Prostate gland (tissue), 2 donors: ENCODE measurements at regions not wholly inside any gene's neighbourhood (a gene's known extent, or its start where the extent isn't known, plus 50 kb on each side); places are given as distances from the start of the nearest gene placed in this dataset.

ENCODE experiments used
- DNase-seq: peaks from one replicate; pipeline ENCODE4 v3.0.0-alpha.2; 2019; ENCODE audit warnings: low spot score
- H3K27ac ChIP-seq, 2 donors: fragments of 200-600 bp; sonication (generic); 2 replicates each; pipeline ENCODE4 v1.5.1; 2017 to 2019
- H3K27me3 ChIP-seq: fragments of 200-600 bp; sonication (generic); replicated peaks from 2 replicates; pipeline ENCODE4 v1.5.1; 2019; ENCODE audit not compliant: insufficient read depth
- H3K36me3 ChIP-seq, 2 donors: fragments of 200-600 bp; sonication (generic); 1 replicate in 1 of 2; 2 replicates in 1 of 2; pipeline versions ENCODE4 v1.5.1 to v1.8.1; 2017 to 2019
- H3K4me1 ChIP-seq: fragments of 200-600 bp; sonication (generic); replicated peaks from 2 replicates; pipeline ENCODE4 v1.5.1; 2019
- H3K4me3 ChIP-seq, 2 donors: fragments of 200-600 bp; sonication (generic); 2 replicates each; pipeline ENCODE4 v1.5.1; 2017 to 2019
- H3K9me3 ChIP-seq: fragments of 200-600 bp; sonication (generic); 2 replicates; pipeline ENCODE4 v1.5.1; 2017
- POLR2A ChIP-seq: fragments of 450-650 bp; IDR thresholded peaks from one replicate; pipeline ENCODE4 v1.6.1; 2016; ENCODE audit warnings: antibody characterized with exemption, mild to moderate bottlenecking
- POLR2AphosphoS5 ChIP-seq: sonication (generic); formaldehyde crosslinking; IDR thresholded peaks from one replicate; pipeline ENCODE4 v1.6.1; 2017; ENCODE audit warnings: antibody characterized with exemption
- WGBS: methylation state at CpG from one replicate; pipeline ENCODE4 v1.1.5; 2018; 5-methylcytosine and 5-hydroxymethylcytosine counted together
- intact Hi-C: fragments of 100-400 bp; cut with DNase I; formaldehyde crosslinking; loops from one replicate; pipeline ENCODE4 v1.14.2; 2022
- TF ChIP-seq, protein P1 (sequence below), 4 experiments: fragments of 200-600 bp in 2 of 4; fragments of 450-650 bp in 2 of 4; sonication (generic) in 2 of 4; IDR thresholded peaks; 1 replicate in 3 of 4; 2 replicates in 1 of 4; pipeline ENCODE4 v1.5.1; 2016 to 2019; ENCODE audit warnings: antibody characterized with exemption in 4 of 4, mild to moderate bottlenecking in 2 of 4, moderate library complexity in 2 of 4

DNA sequence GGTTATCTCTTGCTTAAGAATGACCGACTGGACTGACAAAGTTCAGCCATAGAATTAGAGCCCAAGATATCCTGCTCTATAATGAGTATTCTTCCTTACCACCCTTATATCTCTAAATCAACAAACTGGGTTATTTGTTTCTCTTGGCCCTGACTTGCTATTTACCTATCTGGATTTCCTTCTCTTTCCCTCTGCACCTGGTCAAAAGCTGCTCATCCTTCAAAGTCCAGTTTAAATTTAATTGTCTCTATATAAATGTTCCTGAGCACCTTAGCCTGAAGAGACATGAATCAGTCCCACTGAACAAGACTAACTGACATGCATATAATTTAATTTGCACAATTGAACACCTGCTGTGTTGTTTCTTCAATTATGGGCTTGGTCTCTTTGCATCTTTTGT, 127.1 kb upstream of the KCNJ15 start:
- Histone ChIP-seq H3K27me3 (no peaks in the 10 kb centered on the region), H3K4me3 (no peak overlapping the region), H3K9me3 (no peaks in the 10 kb centered on the region), H3K36me3 (no peaks in the 10 kb centered on the region), H3K27ac (no peak overlapping the region), H3K4me1 (no peaks in the 10 kb centered on the region)
- WGBS = 62% methylated on average over 1 of the region's 1 CpG
- intact Hi-C loops = no loop called here
- TF ChIP-seq POLR2A (no peak), POLR2AphosphoS5 (peak; percentile 85)
- TF ChIP-seq, protein P1, sequence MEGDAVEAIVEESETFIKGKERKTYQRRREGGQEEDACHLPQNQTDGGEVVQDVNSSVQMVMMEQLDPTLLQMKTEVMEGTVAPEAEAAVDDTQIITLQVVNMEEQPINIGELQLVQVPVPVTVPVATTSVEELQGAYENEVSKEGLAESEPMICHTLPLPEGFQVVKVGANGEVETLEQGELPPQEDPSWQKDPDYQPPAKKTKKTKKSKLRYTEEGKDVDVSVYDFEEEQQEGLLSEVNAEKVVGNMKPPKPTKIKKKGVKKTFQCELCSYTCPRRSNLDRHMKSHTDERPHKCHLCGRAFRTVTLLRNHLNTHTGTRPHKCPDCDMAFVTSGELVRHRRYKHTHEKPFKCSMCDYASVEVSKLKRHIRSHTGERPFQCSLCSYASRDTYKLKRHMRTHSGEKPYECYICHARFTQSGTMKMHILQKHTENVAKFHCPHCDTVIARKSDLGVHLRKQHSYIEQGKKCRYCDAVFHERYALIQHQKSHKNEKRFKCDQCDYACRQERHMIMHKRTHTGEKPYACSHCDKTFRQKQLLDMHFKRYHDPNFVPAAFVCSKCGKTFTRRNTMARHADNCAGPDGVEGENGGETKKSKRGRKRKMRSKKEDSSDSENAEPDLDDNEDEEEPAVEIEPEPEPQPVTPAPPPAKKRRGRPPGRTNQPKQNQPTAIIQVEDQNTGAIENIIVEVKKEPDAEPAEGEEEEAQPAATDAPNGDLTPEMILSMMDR (IDR thresholded peaks at IDR 0.05) = no peak
- peak; percentile 24 for DNase-seq

DNA sequence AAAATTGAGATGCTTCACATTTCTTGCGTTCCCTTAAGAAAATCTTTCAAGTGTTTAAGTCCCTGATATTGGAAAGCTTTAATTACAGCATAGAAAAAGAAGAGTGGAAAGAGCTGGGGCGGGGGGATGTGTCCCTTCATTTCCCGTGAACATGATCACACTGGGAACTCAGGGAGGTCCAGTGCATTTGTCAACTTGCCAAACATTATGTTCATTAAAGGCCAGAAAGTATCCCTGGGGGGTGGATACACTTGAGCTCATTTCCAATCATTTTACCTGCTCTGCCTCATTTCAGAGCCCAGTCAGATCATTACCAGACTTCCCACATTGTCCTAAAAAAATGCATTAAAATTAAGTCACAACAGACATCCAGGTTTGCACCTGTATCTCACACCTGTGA, 123.6 kb upstream of the KCNJ15 start:
- WGBS = 67% methylated on average over 3 of the region's 3 CpGs
- Histone ChIP-seq H3K36me3 (no peaks in the 10 kb centered on the region), H3K9me3 (no peaks in the 10 kb centered on the region), H3K27me3 (no peaks in the 10 kb centered on the region), H3K4me1 (no peaks in the 10 kb centered on the region), H3K27ac (no peak overlapping the region), H3K4me3 (no peak overlapping the region)
- DNase-seq = no peak
- TF ChIP-seq, protein P1 (IDR thresholded peaks at IDR 0.05) = no peak
- TF ChIP-seq POLR2A (no peak), POLR2AphosphoS5 (no peak)
- intact Hi-C loops = no loop called here

DNA sequence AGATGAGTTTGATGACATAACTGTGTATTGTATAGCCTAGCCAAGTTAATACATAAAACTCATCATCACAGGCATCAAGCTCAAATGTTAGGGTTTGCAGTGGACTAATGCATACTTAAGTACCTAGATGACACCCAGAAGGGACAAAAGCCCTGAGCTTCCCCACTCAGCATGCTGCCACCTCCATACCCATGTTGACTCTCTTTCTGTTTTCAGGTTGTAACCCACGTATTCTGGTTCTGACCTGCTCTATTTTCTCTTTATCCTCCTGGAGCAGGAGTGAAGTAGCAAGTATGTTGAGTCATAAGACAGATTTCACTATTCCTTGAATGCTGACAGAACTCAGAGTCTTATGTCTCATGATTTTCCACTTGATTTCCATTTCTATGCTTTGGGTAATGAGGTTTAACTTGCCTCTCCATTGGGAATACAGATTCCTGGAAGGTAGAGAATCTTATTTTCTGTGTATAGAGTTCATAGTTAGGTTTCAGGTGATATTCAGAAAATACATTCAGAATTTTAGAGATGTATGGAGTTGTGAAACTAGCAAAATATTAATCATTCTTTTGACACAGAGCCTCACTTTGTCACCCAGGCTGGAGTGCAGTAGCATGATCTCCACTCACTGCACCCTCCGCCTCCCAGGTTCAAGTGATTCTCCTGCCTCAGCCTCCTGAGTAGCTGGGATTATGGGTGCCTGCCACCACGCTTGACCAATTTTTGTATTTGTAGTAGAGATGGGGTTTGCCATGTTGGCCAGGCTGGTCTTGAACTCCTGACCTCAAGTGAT, 122.5 kb upstream of the KCNJ15 start:
- TF ChIP-seq POLR2A (no peak), POLR2AphosphoS5 (no peak)
- TF ChIP-seq, protein P1 (IDR thresholded peaks at IDR 0.05) = no peak
- Histone ChIP-seq H3K4me1 (no peaks in the 10 kb centered on the region), H3K27ac (no peak overlapping the region), H3K27me3 (no peaks in the 10 kb centered on the region), H3K4me3 (no peak overlapping the region), H3K36me3 (no peaks in the 10 kb centered on the region), H3K9me3 (no peaks in the 10 kb centered on the region)
- no peak for DNase-seq
- 94% methylated on average over 3 of the region's 3 CpGs for WGBS
- intact Hi-C loops = no loop called here

DNA sequence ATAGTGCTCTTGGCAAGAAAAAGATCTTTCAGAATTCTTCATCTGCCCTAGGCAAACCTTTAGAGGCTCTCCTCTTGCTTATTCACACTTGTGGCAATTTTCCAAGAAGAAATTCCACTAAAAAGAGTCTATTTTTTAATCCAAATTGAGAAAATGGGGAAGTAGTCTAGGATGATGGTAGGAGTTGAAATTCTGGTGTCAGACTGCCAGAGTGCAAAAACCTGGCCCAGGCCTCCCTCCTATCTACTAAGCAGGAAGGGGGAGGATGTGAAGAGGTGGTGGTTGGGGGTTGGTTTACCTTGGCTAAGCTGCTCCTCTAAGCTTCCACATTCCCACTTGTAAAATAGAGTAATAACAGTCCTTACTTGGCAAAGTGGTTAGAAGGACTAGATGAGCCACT, 120.6 kb upstream of the KCNJ15 start:
- H3K27ac ChIP-seq = no peak overlapping the region
- TF ChIP-seq POLR2AphosphoS5 = peak; percentile 76
- TF ChIP-seq, protein P1 (IDR thresholded peaks at IDR 0.05) = no peak
- intact Hi-C loops = no loop called here
- H3K27me3 ChIP-seq = no peaks in the 10 kb centered on the region
- H3K36me3 ChIP-seq = no peaks in the 10 kb centered on the region
- no peak overlapping the region for H3K4me3 ChIP-seq
- peak; percentile 65 for DNase-seq
- H3K4me1 ChIP-seq = no peaks in the 10 kb centered on the region
- no peaks in the 10 kb centered on the region for H3K9me3 ChIP-seq
